GM19324 (cell line): ENCODE measurements at regions not wholly inside any gene's neighbourhood (a gene's known extent, or its start where the extent isn't known, plus 50 kb on each side); places are given as distances from the start of the nearest gene placed in this dataset.
A peak's percentile ranks its signal among the peaks of the same experiment; 100 is the strongest.

Source experiments
- ATAC-seq: cut with Tn5 transposase; IDR thresholded peaks from one replicate; pipeline ENCODE4 v1.9.1; 2021; ENCODE audit warnings: mild to moderate bottlenecking, moderate library complexity; ENCODE audit not compliant: unreplicated experiment, low FRiP score

DNA sequence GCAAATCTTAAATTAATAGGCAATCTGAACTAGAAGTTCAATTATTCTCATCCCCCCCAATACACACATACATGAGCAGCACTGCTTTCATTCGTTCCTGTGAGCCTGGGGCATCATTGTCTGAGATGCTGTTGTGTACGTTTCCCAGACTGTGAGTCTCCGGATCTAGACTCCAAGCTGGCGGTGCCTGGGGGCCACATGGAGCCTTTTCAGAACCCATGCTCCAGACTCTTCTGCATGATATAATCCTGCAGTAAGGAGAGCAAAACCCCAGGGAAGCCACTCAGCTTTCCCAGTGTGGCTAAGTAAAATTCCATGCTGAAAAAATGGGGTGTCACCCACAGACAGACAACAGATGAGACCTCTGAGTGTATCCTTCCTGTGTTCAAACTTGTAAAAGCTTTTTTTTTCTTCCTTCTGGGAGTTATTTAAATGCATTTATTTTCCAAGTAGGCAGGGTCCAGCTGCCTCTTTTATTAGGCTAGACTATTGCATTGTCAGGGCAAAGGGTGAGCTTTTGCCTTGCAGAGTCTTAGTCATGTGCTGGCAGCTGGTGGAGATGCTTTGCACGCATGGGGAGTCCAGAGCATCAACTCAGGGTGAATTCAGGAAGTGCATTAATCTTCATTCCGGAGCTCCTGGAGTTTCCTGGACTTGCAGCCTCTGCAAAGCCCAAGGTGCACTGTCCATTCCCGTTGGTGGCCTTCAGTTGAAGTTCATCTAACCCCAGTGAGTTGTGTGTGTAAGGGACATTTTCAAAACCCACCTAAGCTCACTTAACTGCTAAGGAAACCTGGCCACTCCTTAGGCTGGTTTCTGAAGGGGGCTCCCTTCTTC, 185.7 kb upstream of the ADO start:
- ATAC-seq = no peak

- no peak for ATAC-seq
Observed at GRCh38 chr10:62619413-62619738, 185.1 kb upstream of the ADO start.

GRCh38 chr10:62620491-62620890, 184.0 kb upstream of the ADO start:
- no peak for ATAC-seq

DNA sequence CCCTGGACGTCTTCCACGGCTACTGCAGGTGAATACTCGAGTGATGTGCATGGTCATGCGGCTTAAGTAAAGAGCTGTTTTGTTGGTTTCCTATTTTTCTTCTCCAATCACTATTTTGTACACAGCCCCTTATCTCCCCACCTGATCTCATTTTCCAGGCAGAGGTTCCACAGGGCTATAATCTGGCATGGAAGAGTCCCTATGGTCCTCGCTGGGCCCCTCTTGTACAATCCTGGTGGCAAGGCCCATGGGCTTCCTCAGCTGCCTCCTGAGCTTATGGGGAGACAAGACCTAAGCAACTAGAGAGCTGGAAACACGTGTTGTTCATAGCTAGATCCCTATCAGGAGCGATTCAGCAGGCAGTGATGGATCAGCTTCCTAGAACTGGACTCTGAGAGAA, 181.3 kb upstream of the ADO start:
- no peak for ATAC-seq

DNA sequence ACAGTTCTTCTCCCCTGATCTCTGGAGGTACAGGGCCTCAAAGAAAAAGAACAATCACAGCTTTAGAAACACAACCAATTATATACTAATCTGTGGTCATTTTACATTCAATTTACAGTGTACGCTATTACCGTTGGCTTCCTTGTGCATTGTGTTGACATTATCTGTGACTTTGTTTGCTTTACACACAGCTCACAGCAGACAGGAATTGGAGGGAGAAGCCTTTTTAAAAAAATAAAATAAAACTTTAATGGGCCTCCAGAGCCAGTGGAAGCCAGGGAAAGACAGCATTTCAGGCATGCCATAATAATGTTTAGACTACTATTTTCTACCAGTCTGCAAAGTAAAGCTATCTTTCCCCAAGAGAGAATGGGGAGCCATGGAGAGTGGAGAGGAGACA, 179.0 kb upstream of the ADO start:
- no peak for ATAC-seq

GRCh38 chr10:62626079-62626478, 178.4 kb upstream of the ADO start:
- no peak for ATAC-seq

- ATAC-seq = no peak
Observed at GRCh38 chr10:62626817-62627216, 177.7 kb upstream of the ADO start.

GRCh38 chr10:62627983-62628382, 176.5 kb upstream of the ADO start:
- ATAC-seq = no peak

- ATAC-seq = no peak
Observed at GRCh38 chr10:62631241-62631640, 173.3 kb upstream of the ADO start.

- peak; percentile 67 for ATAC-seq
Observed at GRCh38 chr10:62632071-62632809, 172.3 kb upstream of the ADO start.

DNA sequence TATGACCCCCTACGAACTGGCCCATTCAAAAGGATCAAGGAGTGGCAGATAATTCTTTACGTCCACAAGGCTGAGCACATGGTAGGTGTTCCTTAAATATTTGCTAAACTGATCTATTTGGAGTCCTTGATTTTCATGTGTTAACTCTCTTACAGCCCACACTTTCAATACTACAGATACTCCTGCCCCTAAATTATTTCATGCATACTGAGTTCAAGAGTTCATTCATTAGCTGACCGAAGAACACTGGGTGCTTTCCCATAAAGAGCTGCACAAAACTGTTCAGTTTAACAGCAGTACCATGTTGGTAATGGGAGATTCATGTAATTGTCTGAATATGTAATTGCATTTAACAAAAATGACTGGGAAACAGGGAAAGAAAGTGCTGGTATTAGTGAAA, 170.5 kb upstream of the ADO start:
- no peak for ATAC-seq

- no peak for ATAC-seq
Observed at GRCh38 chr10:62634576-62634975, 169.9 kb upstream of the ADO start.

GRCh38 chr10:62635127-62635526, 169.4 kb upstream of the ADO start:
- no peak for ATAC-seq

DNA sequence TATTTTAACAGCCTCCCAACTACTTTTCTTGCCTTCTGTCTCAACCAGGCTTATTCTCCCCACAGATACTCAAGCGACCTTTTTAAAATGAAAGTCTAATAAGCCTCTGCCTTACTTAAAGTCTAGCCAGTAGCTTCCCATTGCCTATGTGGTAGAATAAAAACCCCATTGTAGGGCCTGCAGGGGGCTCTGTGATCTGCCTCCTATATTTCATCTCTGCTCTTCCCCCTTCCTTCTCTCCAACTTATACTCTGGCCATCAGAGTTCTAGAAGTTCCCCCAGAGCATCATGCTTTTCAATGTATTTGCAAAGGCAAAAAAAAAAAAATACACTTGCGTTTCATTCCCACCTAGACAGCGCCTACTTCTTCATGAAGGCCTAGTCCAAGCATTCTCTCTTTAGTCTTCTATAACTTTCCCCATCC, 167.7 kb upstream of the ADO start:
- ATAC-seq = no peak

- peak; percentile 68 for ATAC-seq
Observed at GRCh38 chr10:62637249-62638061, 167.1 kb upstream of the ADO start.

- peak; percentile 36 for ATAC-seq
Observed at GRCh38 chr10:62638062-62638477, 166.4 kb upstream of the ADO start.

DNA sequence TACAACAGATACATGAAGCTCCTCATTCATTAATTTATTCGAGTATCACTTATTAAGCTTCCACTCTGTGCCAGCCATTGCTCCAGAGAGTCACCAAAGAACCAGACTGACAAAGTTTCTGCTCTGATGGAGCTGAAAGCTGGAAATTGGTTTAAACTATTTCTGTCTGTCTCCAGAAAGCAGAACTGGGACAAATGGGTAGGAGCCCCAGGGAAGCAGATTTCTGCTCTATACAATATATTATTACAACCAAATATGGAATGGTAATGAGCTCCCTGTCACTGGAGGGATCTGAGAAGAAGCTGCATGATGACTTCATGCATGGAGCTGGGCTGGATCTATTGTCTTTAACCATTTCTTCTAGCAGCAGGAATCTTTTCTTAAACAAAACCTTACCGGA, 165.4 kb upstream of the ADO start:
- no peak for ATAC-seq

GRCh38 chr10:62640411-62640810, 164.1 kb upstream of the ADO start:
- ATAC-seq = no peak

- no peak for ATAC-seq
Observed at GRCh38 chr10:62643606-62644587, 160.6 kb upstream of the ADO start.
